ENCODE measurements at regions not wholly inside any gene's neighbourhood (a gene's known extent, or its start where the extent isn't known, plus 50 kb on each side); places are given as distances from the start of the nearest gene placed in this dataset.
A peak's percentile ranks its signal among the peaks of the same experiment; 100 is the strongest.

DNA sequence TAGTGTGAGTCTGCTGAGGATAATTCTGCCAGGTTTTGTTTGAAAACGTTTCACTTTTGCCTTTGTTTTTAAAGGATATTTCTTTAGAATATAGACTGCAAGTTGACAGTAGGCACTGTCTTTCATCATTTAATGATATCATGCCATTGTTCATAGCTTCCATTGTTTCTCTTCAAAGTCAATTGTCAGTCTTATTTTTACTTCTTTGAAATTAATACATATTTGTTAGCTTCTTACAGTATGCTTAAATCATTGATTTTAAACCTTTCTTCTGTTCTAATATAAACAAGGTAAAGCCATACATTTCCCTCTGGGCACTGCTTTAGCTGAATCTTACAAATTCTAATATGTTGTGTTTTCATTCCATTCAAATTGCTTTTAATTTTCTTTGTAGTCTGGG, 62.3 kb upstream of the PARVA start:
- DNase-seq, result no peak

GRCh38 chr11:12316432-12316831, 60.9 kb upstream of the PARVA start:
- DNase-seq, result no peak

GRCh38 chr11:12318791-12319438, 58.5 kb upstream of the PARVA start:
- peak; percentile 93 for DNase-seq

DNA sequence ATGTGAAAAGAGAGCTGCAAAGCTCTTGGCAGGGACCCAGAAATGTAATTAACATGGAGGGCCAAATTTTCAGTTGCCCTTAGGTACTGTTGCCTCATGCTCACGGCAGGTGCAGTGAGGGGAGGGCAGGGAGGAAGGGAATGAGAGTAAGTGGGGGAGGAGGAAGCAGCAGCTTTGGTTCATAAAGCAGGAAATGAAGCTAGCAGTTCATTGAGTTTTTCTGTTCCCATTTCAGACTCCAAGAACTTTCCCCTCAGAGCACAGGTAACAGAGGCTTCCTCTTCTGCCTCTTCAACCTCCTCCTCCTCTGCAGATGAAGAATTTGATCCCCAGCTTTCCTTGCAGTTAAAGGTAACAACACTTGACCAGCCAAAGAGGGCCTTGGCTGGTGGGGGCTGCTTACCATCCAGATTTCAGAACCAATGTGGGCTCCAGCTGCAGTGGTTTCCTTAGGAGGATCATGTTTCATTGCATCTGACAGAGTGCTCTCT, 57.9 kb upstream of the PARVA start:
- peak; percentile 90 for DNase-seq

DNA sequence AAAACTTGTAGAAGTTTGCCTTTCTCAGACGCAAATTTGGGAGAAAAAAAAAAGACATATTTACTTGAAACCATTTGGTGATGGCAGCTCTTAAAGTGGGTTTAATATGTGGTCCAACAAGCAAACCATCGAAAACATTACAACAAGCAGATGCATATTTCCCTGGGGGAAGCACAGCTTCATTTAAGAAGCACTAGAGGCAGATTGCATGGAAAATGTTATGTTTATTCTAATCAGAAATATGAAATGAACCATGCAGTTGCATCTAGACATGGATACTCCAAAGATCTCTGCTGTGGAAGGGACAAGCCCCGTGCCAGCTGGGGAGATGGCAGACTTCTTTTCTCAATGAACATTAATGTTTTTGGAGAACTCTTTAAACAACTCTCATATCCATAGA, 57.4 kb upstream of the PARVA start:
- peak; percentile 69 for DNase-seq

GRCh38 chr11:12321217-12321937, 56.0 kb upstream of the PARVA start:
- no peak for DNase-seq

- DNase-seq, result no peak
Observed at GRCh38 chr11:12324585-12324984, 52.8 kb upstream of the PARVA start.
